HCT116 (cell line): ENCODE measurements at regions not wholly inside any gene's neighbourhood (a gene's known extent, or its start where the extent isn't known, plus 50 kb on each side); places are given as distances from the start of the nearest gene placed in this dataset.

ENCODE experiments used
- ATAC-seq: fragments of 200-7000 bp; cut with Tn5 transposase; 2 replicates; pipeline ENCODE4 v1.9.1; 2020; ENCODE audit warnings: mild to moderate bottlenecking, moderate library complexity
- BruUV-seq: library from RNA; stranded (reverse); fragments of 400-500 nt; replicated peaks from 2 replicates; lab custom pipeline; 2021; lab: Mats Ljungman, UMichigan
- CTCF ChIA-PET: fragments of 300-600 bp; sonication (Branson Sonifier 250); formaldehyde crosslinking; loops from one replicate; lab custom pipeline; 2021; ENCODE audit warnings: antibody characterized with exemption; lab: Charles Lee
- POLR2A ChIA-PET: fragments of 300-600, 350-600 bp; sonication (Branson Sonifier 250); formaldehyde crosslinking; loops from one replicate; lab custom pipeline; 2021; ENCODE audit warnings: antibody characterized with exemption; lab: Charles Lee
- RAD21 ChIA-PET, 2 experiments: fragments of 300-600 bp; sonication (Branson Sonifier 250); formaldehyde crosslinking; loops; one replicate each; lab custom pipeline; 2023; ENCODE audit warnings: low total read pairs in 2 of 2; ENCODE audit not compliant: uncharacterized antibody in 2 of 2, unreplicated experiment in 2 of 2, low non-redundant PET in 1 of 2; lab: Charles Lee
- DNase-seq: peaks from one replicate; pipeline ENCODE4 v3.0.0-alpha.2; 2010; ENCODE audit warnings: low read depth, low spot score
- H2AFZ ChIP-seq: fragments of 200-600 bp; shearing (Covaris generic), sonication (generic); 2 replicates; pipeline ENCODE4 v1.6.1; 2017; ENCODE audit warnings: low read depth, mixed run types, mixed read lengths, antibody characterized with exemption, low read length; ENCODE audit not compliant: poor library complexity, severe bottlenecking
- H3K27ac ChIP-seq: 2 replicates; pipeline ENCODE4 v1.5.1; 2012; ENCODE audit warnings: low read depth, low read length
- H3K27me3 ChIP-seq: fragments of 200-600 bp; sonication (generic); 2 replicates; pipeline ENCODE4 v1.6.1; 2016; ENCODE audit warnings: mixed run types, low read length, mixed read lengths; ENCODE audit not compliant: insufficient read depth
- H3K36me3 ChIP-seq, 2 experiments: fragments of 200-500 bp in 1 of 2; fragments of 200-600 bp in 1 of 2; sonication (Bioruptor generic) in 1 of 2; sonication (generic) in 1 of 2; 2 replicates each; pipeline versions ENCODE4 v1.5.1 to v1.6.1; 2014 to 2016; ENCODE audit warnings: low read length in 2 of 2, inconsistent platforms in 1 of 2, mixed read lengths in 1 of 2, mixed run types in 1 of 2; ENCODE audit not compliant: insufficient read depth in 2 of 2, control insufficient read depth in 1 of 2
- H3K4me1 ChIP-seq, 2 experiments: fragments of 200-600 bp in 1 of 2; sonication (generic) in 1 of 2; 2 replicates each; pipeline versions ENCODE4 v1.5.1 to v1.6.1; 2012 to 2017; ENCODE audit warnings: low read length in 2 of 2, inconsistent platforms in 1 of 2, mild to moderate bottlenecking in 1 of 2, mixed read lengths in 1 of 2, mixed run types in 1 of 2, moderate library complexity in 1 of 2; ENCODE audit not compliant: insufficient read depth in 2 of 2, control insufficient read depth in 1 of 2
- H3K4me2 ChIP-seq: fragments of 200-600 bp; sonication (generic); 2 replicates; pipeline ENCODE4 v1.6.1; 2017; ENCODE audit warnings: mixed run types, low read length, mixed read lengths
- H3K4me3 ChIP-seq, 2 experiments: fragments of 200-600 bp in 1 of 2; sonication (generic) in 1 of 2; replicated peaks in 1 of 2; 2 replicates each; pipeline ENCODE4 v1.5.1; 2011 to 2016; ENCODE audit warnings: low read length in 2 of 2, control low read depth in 1 of 2, low read depth in 1 of 2, mild to moderate bottlenecking in 1 of 2, mixed read lengths in 1 of 2, mixed run types in 1 of 2
- H3K79me2 ChIP-seq: fragments of 200-600 bp; sonication (generic); 2 replicates; pipeline ENCODE4 v1.6.1; 2017; ENCODE audit warnings: mild to moderate bottlenecking, mixed run types, low read length, moderate library complexity, mixed read lengths; ENCODE audit not compliant: insufficient read depth
- H3K9ac ChIP-seq: fragments of 200-600 bp; sonication (generic); 2 replicates; pipeline ENCODE4 v1.6.1; 2016; ENCODE audit warnings: low read length, mixed read lengths
- H3K9me2 ChIP-seq: fragments of 200-600 bp; sonication (generic), shearing (Covaris generic); 2 replicates; pipeline ENCODE4 v1.6.1; 2017; ENCODE audit warnings: mixed run types, mild to moderate bottlenecking, moderate library complexity; ENCODE audit not compliant: insufficient read depth
- H3K9me3 ChIP-seq, 2 experiments: fragments of 200-500 bp in 1 of 2; fragments of 200-600 bp in 1 of 2; sonication (Bioruptor generic) in 1 of 2; sonication (generic) in 1 of 2; 2 replicates each; pipeline ENCODE4 v1.6.1; 2014 to 2017; ENCODE audit warnings: low read length in 2 of 2, mixed read lengths in 2 of 2, inconsistent platforms in 1 of 2, low read depth in 1 of 2, mild to moderate bottlenecking in 1 of 2, mixed run types in 1 of 2, moderate library complexity in 1 of 2; ENCODE audit not compliant: control insufficient read depth in 1 of 2, insufficient read depth in 1 of 2
- H4K20me1 ChIP-seq: fragments of 200-600 bp; sonication (generic), shearing (Covaris generic); 2 replicates; pipeline ENCODE4 v1.6.1; 2017; ENCODE audit warnings: mixed run types, mild to moderate bottlenecking, moderate library complexity; ENCODE audit not compliant: insufficient read depth
- CEBPB ChIP-seq: IDR thresholded peaks from 2 replicates; pipeline ENCODE4 v1.6.1; 2012; ENCODE audit warnings: low read depth
- EGR1 ChIP-seq: IDR thresholded peaks from 2 replicates; pipeline ENCODE4 v1.6.1; 2012; ENCODE audit warnings: low read depth
- ELF1 ChIP-seq: IDR thresholded peaks from 2 replicates; pipeline ENCODE4 v1.6.1; 2012; ENCODE audit warnings: low read depth, borderline replicate concordance
- EZH2 ChIP-seq: fragments of 200-600 bp; sonication (generic); IDR thresholded peaks from 2 replicates; pipeline ENCODE4 v1.6.1; 2017; ENCODE audit warnings: antibody characterized with exemption, mixed run types
- JUND ChIP-seq: IDR thresholded peaks from 2 replicates; pipeline ENCODE4 v1.6.1; 2012
- POLR2A ChIP-seq: IDR thresholded peaks from 2 replicates; pipeline ENCODE4 v1.7.0; 2011; ENCODE audit warnings: borderline replicate concordance; ENCODE audit not compliant: insufficient read depth, insufficient read length; ENCODE audit errors: extremely low read depth
- POLR2AphosphoS5 ChIP-seq: IDR thresholded peaks from 2 replicates; pipeline ENCODE4 v1.6.1; 2011; ENCODE audit warnings: mild to moderate bottlenecking, low read depth, low read length, moderate library complexity
- SIN3A ChIP-seq: IDR thresholded peaks from 2 replicates; pipeline ENCODE4 v1.6.1; 2012; ENCODE audit warnings: low read depth
- SP1 ChIP-seq: IDR thresholded peaks from 2 replicates; pipeline ENCODE4 v1.6.1; 2012; ENCODE audit warnings: low read depth
- SRF ChIP-seq: IDR thresholded peaks from 2 replicates; pipeline ENCODE4 v1.6.1; 2012; ENCODE audit warnings: low read depth
- TCF7L2 ChIP-seq: IDR thresholded peaks from 2 replicates; pipeline ENCODE4 v1.7.0; 2011; ENCODE audit warnings: borderline replicate concordance, inconsistent platforms; ENCODE audit not compliant: insufficient read depth, insufficient read length; ENCODE audit errors: extremely low read depth
- YY1 ChIP-seq: IDR thresholded peaks from 2 replicates; pipeline ENCODE4 v1.6.1; 2011; ENCODE audit warnings: low read length, low read depth, moderate library complexity, mild to moderate bottlenecking; ENCODE audit not compliant: insufficient replicate concordance; ENCODE audit errors: extremely low read depth
- ZFX ChIP-seq: fragments of 450-650 bp; IDR thresholded peaks from 2 replicates; pipeline ENCODE4 v1.6.1; 2017
- intact Hi-C: fragments of 100-400 bp; cut with micrococcal nuclease; formaldehyde crosslinking; loops from 2 replicates; pipeline ENCODE4 v1.10.0; 2022
- TF ChIP-seq, protein P1 (sequence below), 3 experiments: fragments of 200-600 bp in 1 of 3; sonication (generic) in 1 of 3; IDR thresholded peaks in 2 of 3; conservative IDR thresholded peaks in 1 of 3; 2 replicates each; pipeline ENCODE4 v1.5.1; 2012 to 2017; ENCODE audit warnings: low read depth in 2 of 3, low read length in 2 of 3, antibody characterized with exemption in 1 of 3, borderline replicate concordance in 1 of 3, control low read depth in 1 of 3, mild to moderate bottlenecking in 1 of 3, mixed read lengths in 1 of 3, mixed run types in 1 of 3, moderate library complexity in 1 of 3; ENCODE audit not compliant: insufficient read depth in 1 of 3
- TF ChIP-seq, protein P2 (sequence below): IDR thresholded peaks from 2 replicates; pipeline ENCODE4 v1.6.1; 2012
- TF ChIP-seq, protein P3 (sequence below): IDR thresholded peaks from 2 replicates; pipeline ENCODE4 v1.6.1; 2012; ENCODE audit warnings: low read depth
- TF ChIP-seq, protein P4 (sequence below): IDR thresholded peaks from 2 replicates; pipeline ENCODE4 v1.6.1; 2012
- TF ChIP-seq, protein P5 (sequence below): IDR thresholded peaks from 2 replicates; pipeline ENCODE4 v1.6.1; 2011; ENCODE audit warnings: mild to moderate bottlenecking, low read length, moderate library complexity; ENCODE audit not compliant: insufficient replicate concordance; ENCODE audit errors: extremely low read depth

DNA sequence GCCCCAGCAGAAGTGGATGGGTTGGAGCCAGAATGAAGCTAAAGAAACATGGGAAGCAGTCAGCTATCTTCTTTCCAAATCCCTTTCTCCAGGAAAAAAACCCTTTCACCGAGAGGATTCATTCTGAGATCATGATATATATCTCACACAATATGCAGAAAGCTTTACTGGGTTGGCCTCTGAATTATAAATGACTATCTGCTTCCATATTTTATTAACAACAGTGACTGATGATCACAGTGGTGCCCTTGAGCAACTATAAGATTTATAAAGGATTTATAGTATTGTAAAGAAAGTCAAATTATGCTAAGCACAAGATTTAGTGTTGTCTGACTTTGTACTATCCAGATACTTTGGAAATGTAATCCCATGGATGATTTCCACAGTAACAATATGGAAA, 180.3 kb downstream of the KCNE4 start:
- H3K4me3 ChIP-seq = no peak overlapping the region
- no peak overlapping the region for H3K4me2 ChIP-seq
- no TSS peak for BruUV-seq
- H2AFZ ChIP-seq = no peak overlapping the region
- no peak overlapping the region for H3K27ac ChIP-seq
- no peaks in the 10 kb centered on the region for H3K9me3 ChIP-seq
- no peaks in the 10 kb centered on the region for H3K36me3 ChIP-seq
- intact Hi-C loops = no loop called here
- POLR2A ChIA-PET = no interaction called here
- no peaks in the 10 kb centered on the region for H4K20me1 ChIP-seq
- H3K9me2 ChIP-seq = 0 out of 2 replicates have a peak, but pooled peaks cover 4% of the 10 kb centered on the region
- H3K9ac ChIP-seq = no peak overlapping the region
- H3K79me2 ChIP-seq = no peaks in the 10 kb centered on the region
- no peak for ATAC-seq
- CTCF ChIA-PET = no interaction called here
- peaks cover 0 to 5% of the 10 kb centered on the region in 2 experiments; a peak in 1 of 4 replicates for H3K4me1 ChIP-seq
- no peak for TF ChIP-seq POLR2A
- TF ChIP-seq YY1 = no peak
- no peak for TF ChIP-seq POLR2AphosphoS5
- TF ChIP-seq ZFX = no peak
- TF ChIP-seq ELF1 = no peak
- TF ChIP-seq, protein P1, sequence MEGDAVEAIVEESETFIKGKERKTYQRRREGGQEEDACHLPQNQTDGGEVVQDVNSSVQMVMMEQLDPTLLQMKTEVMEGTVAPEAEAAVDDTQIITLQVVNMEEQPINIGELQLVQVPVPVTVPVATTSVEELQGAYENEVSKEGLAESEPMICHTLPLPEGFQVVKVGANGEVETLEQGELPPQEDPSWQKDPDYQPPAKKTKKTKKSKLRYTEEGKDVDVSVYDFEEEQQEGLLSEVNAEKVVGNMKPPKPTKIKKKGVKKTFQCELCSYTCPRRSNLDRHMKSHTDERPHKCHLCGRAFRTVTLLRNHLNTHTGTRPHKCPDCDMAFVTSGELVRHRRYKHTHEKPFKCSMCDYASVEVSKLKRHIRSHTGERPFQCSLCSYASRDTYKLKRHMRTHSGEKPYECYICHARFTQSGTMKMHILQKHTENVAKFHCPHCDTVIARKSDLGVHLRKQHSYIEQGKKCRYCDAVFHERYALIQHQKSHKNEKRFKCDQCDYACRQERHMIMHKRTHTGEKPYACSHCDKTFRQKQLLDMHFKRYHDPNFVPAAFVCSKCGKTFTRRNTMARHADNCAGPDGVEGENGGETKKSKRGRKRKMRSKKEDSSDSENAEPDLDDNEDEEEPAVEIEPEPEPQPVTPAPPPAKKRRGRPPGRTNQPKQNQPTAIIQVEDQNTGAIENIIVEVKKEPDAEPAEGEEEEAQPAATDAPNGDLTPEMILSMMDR (IDR thresholded peaks at IDR 0.05 in 2 of 3, conservative IDR thresholded peaks at IDR 0.05 in 1 of 3; ENCODE audit: borderline replicate concordance in 1 of 3, insufficient read depth in 1 of 3, low read depth in 2 of 3, low read length in 2 of 3) = no peak
- TF ChIP-seq, protein P2, sequence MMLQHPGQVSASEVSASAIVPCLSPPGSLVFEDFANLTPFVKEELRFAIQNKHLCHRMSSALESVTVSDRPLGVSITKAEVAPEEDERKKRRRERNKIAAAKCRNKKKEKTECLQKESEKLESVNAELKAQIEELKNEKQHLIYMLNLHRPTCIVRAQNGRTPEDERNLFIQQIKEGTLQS = no peak
- TF ChIP-seq SRF = no peak
- TF ChIP-seq, protein P3, sequence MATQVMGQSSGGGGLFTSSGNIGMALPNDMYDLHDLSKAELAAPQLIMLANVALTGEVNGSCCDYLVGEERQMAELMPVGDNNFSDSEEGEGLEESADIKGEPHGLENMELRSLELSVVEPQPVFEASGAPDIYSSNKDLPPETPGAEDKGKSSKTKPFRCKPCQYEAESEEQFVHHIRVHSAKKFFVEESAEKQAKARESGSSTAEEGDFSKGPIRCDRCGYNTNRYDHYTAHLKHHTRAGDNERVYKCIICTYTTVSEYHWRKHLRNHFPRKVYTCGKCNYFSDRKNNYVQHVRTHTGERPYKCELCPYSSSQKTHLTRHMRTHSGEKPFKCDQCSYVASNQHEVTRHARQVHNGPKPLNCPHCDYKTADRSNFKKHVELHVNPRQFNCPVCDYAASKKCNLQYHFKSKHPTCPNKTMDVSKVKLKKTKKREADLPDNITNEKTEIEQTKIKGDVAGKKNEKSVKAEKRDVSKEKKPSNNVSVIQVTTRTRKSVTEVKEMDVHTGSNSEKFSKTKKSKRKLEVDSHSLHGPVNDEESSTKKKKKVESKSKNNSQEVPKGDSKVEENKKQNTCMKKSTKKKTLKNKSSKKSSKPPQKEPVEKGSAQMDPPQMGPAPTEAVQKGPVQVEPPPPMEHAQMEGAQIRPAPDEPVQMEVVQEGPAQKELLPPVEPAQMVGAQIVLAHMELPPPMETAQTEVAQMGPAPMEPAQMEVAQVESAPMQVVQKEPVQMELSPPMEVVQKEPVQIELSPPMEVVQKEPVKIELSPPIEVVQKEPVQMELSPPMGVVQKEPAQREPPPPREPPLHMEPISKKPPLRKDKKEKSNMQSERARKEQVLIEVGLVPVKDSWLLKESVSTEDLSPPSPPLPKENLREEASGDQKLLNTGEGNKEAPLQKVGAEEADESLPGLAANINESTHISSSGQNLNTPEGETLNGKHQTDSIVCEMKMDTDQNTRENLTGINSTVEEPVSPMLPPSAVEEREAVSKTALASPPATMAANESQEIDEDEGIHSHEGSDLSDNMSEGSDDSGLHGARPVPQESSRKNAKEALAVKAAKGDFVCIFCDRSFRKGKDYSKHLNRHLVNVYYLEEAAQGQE = no peak
- TF ChIP-seq CEBPB = no peak
- TF ChIP-seq, protein P4, sequence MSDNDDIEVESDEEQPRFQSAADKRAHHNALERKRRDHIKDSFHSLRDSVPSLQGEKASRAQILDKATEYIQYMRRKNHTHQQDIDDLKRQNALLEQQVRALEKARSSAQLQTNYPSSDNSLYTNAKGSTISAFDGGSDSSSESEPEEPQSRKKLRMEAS = no peak
- no peak for TF ChIP-seq SIN3A
- TF ChIP-seq EZH2 = no peak
- TF ChIP-seq TCF7L2 = no peak
- TF ChIP-seq JUND = no peak
- no peak for TF ChIP-seq EGR1
- TF ChIP-seq SP1 = no peak
- TF ChIP-seq, protein P5, sequence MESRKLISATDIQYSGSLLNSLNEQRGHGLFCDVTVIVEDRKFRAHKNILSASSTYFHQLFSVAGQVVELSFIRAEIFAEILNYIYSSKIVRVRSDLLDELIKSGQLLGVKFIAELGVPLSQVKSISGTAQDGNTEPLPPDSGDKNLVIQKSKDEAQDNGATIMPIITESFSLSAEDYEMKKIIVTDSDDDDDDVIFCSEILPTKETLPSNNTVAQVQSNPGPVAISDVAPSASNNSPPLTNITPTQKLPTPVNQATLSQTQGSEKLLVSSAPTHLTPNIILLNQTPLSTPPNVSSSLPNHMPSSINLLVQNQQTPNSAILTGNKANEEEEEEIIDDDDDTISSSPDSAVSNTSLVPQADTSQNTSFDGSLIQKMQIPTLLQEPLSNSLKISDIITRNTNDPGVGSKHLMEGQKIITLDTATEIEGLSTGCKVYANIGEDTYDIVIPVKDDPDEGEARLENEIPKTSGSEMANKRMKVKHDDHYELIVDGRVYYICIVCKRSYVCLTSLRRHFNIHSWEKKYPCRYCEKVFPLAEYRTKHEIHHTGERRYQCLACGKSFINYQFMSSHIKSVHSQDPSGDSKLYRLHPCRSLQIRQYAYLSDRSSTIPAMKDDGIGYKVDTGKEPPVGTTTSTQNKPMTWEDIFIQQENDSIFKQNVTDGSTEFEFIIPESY = no peak
- RAD21 ChIA-PET = no interaction called here
- H3K27me3 ChIP-seq = no peaks in the 10 kb centered on the region
- DNase-seq = no peak
